HG03196 (cell line): ENCODE measurements at regions not wholly inside any gene's neighbourhood (a gene's known extent, or its start where the extent isn't known, plus 50 kb on each side); places are given as distances from the start of the nearest gene placed in this dataset.

ENCODE experiments used
- ATAC-seq: cut with Tn5 transposase; IDR thresholded peaks from one replicate; pipeline ENCODE4 v1.9.1; 2021; ENCODE audit not compliant: unreplicated experiment

DNA sequence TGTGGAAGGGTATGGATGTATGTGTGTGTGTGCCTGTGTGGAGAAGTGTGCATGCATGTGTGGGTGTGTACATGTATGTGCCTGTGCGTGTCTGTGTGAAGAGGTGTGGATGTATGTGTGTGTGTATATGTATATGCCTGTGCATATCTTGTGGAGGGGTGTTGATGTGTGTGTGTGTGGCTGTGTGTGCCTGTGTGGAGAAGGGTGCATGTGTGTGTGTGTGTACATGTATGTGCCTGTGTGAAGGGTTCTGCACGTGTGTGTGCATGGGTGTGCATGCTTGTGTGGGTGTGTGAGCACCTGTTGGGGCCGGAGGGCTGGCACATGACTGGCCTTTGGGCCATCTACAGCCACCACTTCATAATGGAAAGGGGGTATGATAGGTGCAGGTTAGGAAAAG, 291.4 kb downstream of the IRX2 start:
- ATAC-seq = no peak

DNA sequence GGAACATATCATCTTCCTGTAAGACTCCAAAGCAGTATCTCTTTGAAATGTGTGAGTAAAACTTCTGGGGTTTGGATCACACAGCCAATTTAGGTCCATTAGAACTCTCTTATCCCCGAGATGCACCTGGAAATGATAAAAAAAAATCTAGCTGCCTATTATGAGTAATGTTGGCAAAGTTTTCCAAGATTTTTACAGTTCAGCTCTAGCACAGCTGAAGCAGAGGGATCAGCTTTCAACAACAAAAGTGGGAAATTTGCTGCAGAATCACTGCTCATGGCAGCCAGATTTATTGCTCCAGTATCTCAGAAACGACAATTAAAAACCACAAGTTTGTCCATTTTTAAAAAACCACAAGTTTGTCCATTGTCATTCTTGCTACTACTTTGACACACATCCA, 292.2 kb downstream of the IRX2 start:
- no peak for ATAC-seq

DNA sequence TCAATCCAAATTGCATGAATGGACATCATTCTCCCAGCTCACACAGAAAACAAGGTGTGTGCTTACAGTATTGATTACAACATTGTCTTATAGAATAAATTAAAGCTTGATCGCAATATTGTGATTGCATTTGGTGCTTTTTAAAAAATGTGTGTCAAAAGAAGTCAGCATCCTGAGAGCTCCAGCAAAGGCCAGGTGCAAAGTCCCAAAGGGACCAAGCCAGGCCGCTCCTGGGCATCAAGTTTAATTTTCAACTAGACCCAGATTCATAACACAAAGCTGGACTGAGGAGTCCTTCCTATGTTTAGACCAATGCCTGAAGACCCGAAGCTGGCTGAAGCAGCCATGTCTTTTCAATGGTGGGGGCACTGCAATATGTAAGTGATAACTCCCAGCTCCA, 295.6 kb downstream of the IRX2 start:
- ATAC-seq = no peak

DNA sequence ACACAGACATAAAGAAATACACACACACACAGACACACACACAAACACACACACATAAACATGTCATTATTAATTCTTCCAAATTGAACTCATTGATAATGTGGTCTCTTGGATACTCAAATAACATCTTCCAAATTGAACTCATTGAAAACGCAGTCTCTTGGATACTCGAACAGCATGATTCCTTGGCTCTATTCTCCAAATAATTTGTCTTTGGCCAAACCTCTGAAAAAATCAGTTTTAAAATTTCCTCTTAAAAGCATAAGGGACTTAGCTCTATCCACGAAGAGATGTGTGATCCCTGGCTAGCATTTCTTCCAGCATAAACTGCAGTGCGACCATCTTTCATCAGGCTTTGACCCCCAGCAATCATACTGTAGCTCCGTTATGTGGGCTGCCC, 296.6 kb downstream of the IRX2 start:
- no peak for ATAC-seq

DNA sequence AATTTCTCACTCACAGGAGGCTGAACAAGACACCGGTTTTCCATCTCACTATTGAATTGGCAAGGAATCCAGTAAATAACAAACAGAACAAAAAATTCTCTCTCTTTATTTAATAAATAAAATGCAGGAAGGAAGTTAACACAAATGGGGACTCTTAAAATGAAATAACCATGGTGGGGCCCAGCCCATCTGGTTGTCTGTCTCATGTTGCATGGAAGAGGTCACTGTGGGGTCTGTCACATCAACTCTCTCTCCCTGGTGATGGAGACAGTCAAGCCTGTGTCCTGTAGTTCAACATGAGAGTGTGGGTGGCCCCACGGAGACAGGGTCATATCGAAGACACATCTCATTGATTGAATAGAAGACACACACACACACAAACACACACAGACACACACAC, 297.7 kb downstream of the IRX2 start:
- no peak for ATAC-seq

DNA sequence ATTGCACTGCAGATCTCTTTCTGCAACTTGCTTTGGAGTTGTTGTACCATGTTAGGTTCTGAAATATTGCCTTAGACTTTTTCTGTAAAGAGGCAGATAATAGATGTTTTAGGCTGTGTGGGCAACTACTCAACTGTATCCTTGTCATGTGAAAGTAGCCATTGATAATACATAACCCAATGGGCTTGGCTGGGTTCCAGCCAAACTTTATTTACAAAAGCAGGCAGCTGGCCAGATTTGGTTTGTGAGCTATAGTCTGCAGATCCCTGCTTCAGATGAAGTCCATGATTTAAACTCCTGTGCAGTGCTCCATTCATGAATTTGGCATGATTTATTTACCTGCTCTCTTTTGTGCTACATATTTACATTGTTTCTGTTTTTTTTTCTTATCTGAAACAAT, 300.4 kb downstream of the IRX2 start:
- ATAC-seq = no peak

DNA sequence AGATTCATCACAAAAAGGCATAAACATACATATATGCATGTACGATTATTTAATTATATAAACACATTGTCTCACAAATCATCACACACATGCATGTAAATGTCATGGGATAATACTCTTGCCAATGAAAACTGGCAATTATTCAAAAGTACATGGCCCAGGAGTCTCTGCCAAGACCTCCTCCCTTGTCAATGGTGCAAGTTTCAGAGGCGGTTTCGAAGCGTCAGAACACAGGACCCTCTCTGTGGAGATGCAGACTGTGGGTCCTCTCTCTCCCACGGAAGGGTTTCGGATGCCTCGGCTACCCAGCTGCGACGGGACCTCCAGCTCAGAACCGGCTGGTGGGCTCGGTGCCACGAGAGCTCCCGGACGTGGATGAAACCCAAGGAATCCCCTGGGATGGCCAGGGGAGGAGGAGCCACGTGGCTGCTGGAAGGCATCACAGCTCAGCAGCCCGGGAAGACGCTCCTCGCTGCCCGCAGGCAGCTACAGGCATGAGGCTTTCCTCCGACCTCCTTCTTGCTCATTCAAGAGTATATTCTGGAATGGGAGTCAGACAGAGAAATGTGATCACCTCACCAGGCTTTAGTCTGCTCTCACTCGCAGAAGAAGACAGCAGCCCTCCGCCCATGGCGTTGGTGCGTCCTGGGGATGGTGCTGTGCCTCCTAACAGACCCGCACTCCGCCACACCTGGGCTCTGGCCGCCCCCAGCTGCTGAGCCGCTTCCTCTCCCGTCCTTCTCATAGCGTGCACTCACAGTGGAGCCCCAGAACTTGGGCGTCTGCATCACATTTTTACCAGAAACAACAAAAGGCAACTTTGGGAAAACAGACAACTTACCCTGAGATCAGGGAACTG, 308.8 kb downstream of the IRX2 start:
- no peak for ATAC-seq

DNA sequence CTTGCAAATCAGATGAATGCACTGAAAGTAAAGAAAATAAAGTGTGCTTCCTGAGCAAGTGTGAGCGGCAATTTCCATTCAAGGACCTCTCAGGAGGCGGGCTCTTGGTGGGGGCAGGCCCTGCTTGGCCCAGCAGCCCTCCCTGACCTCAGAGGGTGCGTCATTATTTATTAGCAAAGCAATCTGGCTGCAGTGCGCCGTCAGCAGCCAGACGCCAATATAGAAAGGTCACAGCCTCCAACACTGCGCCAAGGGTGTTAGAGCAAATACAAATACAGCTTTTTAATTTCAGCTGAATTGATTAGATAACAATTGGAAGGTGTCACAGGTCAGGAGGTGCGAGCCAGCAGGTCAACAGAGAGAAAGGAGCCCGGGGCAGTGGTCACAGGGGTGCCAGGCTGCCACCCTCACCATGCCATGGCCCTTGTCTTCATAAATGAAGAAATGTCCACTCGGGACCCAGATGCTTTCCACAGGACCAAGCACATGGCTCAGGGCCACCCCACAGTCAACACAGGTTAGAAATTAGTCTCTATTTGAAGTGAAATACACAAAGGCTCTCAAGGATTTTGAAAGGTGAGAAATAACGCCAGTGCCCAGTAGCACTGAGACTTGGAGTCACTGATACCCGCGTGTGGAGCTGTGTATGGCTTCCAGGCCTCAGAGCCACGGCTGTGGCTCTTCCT, 309.8 kb downstream of the IRX2 start:
- no peak for ATAC-seq

DNA sequence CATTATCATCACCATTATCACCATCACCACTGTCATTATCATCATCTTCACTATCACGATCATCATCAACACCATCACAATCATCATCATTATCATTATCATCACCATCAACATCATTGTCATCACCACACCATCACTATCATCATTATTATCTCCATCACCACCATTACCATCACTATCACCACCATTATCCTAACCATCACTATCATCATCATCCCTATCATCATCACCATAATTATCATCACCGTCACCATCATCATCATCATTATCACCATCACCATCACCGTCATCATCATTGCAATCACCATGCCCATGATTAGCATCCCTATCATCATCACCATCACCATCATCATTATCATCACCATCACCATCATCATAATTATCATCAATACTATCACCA, 311.9 kb downstream of the IRX2 start:
- no peak for ATAC-seq

DNA sequence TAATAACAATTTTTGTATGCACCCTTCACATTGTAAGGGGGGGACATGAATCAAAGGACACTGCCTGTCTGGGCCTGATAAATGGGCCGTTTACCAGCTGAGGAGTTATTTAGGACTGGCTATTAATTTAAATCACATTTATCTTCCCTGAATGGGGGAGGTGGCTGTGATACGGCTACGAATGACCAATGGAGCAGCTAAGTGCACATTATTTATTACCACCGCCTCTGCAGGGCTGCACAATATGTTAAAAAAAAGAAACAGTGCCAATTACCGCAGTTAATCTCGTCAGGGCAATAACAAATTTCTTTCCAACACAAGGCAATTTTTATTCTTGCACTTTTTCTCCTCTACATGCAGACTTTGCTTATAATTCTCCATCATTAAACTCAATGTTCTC, 318.4 kb downstream of the IRX2 start:
- no peak for ATAC-seq

DNA sequence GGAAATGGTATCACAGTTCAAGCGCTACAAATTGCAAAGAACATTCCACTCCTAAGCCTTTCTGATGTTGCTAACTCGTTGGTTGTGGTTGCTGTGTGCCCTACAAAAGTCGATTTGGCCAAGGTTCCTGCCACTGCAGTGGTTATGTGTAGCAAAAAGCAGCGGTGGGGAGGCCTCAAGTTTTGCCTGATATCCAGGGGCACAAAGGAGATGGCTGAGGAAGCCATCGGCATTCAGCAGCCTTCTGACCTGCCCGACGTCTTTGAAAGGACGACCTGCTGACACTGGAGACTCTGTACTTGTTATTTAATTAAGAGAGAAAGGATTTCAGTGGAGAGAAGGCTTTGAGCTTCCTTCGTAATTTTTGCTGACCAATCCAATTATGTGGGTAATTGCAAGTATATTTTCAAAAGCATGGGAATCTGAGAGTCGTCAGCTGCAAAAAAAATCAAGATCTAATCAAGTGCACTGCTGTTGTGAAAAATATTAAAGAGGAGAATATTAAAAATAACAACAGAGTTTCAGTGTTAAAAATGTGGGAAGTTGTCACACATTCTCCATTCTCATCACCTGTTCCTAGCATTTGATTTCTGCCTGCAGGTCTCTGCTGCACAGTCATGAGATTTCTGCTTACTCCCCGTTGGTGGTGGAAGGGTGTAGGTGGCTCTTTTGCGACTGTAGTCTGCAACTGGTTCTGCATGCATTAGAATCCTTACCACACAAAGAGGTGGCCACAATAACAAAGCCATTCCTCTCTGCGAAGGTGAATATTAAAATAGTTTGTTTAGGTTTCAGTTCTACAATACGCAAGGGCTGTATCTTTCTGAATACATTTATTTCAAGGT, 319.2 kb downstream of the IRX2 start:
- ATAC-seq = no peak

DNA sequence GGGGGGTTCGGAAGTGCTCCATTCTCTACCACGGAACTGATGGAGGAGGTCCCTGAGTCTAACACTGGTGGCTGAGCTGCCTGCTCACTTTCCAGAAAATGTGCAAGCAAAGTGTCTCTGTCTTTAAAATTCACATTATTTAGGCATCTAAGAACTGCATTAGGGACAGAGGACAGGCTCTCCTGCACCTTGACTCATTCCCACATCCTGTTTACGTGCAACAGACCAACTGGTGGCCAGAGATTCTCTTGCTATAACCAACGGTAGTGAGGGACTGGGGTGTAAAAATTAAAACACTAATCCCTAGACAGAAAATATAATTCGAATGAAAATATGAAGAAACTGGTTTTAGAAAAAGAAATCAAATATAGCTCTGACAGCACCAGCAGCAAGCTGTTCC, 320.9 kb downstream of the IRX2 start:
- ATAC-seq = no peak

DNA sequence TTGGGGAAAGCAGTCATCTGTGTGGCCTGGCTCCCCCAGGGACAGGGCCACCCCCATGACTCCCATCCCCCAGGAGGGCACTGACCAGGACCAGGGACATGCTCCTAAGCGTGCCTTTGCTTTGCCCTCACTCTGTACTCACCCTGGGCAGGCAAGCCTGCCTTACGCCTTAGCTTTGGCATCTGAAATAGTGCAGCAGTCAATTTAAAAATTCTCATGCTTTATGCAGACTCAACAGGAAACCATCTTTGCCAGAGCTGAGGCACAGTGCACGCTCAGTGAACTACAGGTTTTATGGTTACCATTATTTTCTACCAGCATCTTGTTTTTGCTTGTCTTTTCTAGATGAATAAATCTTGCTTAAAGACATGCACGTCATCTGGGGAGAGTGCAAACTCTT, 323.5 kb downstream of the IRX2 start:
- no peak for ATAC-seq

DNA sequence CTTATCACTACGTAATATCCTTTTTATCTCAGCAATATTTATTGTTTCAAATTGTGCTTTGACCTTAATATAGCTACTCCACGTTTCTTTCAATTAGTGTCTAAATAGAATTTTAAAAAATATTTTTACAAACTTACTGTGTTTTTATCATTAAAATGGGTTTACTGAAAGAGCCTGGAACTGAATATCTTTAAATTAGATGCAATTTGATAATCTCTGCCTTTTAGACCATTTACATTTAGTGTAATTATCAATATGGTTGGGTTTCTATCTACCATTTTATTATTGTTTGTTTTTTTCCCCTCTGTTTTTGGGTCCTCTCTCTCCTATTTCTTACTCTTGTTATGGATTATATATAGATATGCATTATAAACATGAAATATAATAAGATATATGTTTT, 327.8 kb downstream of the IRX2 start:
- ATAC-seq = no peak

DNA sequence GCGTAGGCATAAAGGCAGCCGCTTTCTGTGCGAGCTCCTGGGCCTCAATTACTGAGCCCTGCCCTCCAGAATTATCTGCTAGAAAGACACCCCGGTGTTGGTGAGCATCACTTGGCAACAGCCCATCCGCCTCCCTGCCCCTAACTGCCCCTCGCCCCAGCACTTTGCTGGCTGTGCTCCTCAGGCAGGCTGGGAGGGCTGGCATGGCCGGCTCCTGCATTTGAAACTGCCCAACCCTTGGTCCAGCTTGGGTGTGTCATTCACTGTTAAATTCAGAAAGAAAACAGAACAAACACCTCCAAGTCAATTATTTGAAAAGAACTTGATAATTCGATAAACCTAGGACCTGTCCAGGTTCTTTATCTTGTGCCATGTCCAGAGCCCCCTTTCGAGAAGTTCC, 334.2 kb downstream of the IRX2 start:
- no peak for ATAC-seq

DNA sequence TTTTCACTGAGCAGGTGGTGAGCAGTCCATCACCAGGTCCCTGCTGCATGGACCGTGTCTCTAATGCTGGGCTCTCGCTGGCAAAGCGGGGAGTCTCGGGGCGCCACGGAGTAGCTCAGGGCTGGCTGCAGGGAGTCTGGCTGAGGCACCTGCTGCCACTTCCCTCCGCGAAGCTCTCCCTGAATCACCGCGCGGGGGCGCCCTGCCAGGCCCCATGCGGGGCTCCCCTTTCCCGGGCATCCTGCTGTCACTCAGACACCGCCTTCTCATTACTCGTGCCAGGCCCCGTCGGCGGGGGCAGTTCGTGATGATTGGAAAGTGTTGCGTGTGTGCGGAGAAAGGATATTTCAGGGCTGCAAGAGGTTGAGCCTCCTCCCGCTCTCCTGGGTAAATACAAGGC, 335.8 kb downstream of the IRX2 start:
- ATAC-seq = no peak

DNA sequence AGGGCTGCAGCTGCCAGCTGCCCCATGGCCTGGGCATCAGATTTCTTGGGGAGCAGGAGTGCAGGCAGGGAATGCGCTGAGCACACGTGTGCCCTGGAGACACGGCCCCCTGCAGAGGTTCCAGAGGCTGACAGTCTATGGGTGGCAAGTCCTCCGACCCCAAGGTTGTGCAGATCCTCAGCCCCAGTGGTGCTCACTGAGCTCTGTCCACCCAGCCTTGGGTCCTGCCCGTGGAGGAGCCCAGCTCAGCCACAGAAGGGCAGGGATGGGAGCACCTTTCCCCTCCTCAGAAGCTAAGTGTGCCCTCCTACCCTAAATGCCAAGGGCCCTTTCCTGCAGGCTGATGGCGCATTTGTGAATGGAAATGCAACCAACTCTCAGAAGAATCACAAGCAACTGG, 341.0 kb downstream of the IRX2 start:
- ATAC-seq = no peak

DNA sequence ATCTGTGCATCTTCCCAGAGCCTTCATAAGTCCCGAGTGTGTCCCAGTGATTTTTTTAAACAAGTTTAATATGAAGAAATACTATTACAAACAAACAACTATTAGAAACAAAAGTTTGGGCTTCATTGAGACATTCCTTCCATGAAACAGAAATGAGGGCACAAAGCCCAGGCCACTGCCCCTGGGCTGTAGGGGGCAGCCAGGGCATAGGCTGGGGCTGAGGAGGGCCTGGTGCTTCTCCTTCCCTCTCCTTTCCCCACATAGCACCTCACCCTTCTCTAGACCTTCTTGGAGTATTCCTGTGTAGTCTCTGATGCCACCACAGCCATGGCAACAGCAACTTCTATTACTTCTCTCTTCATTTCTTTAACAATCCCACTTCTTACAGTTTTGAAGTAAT, 348.2 kb downstream of the IRX2 start:
- no peak for ATAC-seq

DNA sequence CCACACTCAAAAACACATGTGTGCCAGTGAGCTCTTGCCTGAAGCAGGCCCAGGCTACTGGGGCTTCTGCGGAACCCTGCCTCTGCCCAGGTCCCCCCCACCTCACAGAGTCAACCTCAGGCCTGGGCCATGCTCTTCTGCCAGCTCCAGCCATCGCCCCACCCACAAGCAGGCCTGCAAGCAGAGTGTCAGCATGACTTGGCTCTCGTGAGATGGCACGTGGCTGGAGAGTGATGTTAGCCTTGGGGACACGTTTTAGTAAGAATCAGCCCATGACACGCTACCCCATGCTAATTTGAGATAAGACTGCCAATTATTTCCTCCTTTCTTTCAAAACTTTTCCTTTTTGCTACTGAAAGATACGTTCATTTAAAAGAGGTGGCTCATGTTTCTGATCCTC, 351.7 kb downstream of the IRX2 start:
- ATAC-seq = no peak

DNA sequence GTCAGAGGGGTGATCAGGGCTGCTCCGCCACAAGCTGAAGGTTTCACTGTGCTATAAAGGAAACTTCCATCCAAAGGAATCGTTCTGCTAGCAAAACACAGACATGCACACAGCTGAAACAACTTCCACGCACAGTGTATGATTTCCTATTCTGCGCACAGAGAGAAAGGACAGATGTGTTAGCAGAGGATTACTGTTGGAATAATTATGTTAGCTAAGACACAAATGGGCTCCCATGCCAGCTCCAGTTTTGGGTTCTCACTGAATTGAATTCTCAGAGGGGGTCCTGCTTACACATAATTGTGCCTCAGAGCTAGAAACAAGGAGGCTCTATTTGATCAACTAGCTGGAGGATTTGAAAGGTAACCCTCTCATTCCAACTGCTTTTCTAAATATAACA, 352.4 kb downstream of the IRX2 start:
- ATAC-seq = no peak

DNA sequence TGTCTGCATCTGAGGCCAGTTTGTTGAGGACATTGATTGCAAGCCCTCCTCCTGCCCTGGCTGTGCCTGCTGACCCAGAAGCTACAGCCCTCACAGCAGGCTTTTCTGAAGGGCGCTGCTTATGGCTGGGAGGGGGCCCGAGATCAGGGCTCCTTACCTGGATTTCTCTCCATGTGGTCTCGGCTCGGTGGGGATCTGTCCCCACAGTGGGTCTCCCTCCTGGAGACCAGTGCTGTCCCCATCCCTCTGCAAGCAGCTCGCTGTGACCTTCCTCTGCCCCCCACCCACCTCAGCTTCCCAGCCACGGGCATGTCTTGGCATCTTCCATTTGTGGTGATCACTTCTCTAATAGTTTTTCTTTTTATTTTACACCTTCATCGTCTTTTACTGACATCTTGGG, 357.9 kb downstream of the IRX2 start:
- ATAC-seq = no peak

DNA sequence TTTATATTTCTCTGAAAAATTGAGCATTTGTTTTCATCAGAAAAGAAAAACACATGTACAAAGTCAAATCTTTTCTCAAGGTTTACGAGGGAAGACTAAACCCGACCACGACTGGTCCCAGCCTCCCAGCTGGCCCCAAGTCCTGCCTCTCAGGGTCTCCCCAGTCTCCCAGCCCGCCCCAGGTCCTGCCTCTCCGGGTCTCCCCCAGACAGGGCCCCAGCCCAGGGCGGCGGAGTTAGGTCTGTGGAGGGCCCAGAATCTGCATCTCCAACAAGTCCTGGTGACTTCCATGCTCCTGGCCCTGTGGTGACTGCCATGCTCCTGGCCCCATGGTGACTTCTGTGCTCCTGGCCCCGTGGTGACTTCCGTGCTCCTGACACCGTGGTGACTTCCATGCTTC, 359.9 kb downstream of the IRX2 start:
- ATAC-seq = no peak
